ENCODE measurements at regions not wholly inside any gene's neighbourhood (a gene's known extent, or its start where the extent isn't known, plus 50 kb on each side); places are given as distances from the start of the nearest gene placed in this dataset.

GRCh38 chr3:59696783-59697182, 647.0 kb upstream of the CFAP20DC start (continued):
- no peak for TF ChIP-seq PBX3 (IDR thresholded peaks at IDR 0.05; ENCODE audit: insufficient replicate concordance, low read depth, low read length)

GRCh38 chr3:59695860-59696259, 646.0 kb upstream of the CFAP20DC start:
- ATAC-seq = no peak
- Histone ChIP-seq H3K4me2 (ENCODE audit: control insufficient read depth, insufficient read depth) (no peak overlapping the region), H3K27ac (ENCODE audit: control insufficient read depth, insufficient read depth) (no peak overlapping the region), H2AFZ (ENCODE audit: control insufficient read depth, low read depth, low read length) (no peak overlapping the region), H3K4me3 (no peak overlapping the region), H3K4me1 (ENCODE audit: control insufficient read depth, insufficient read depth, low read length) (no peaks in the 10 kb centered on the region), H3K27me3 (replicated peaks in 1 of 2; ENCODE audit: control insufficient read depth in 2 of 2, insufficient read depth in 2 of 2, low read length in 1 of 2) (no peaks in the 10 kb centered on the region), H3K79me2 (ENCODE audit: control insufficient read depth, insufficient read depth, low read length) (no peaks in the 10 kb centered on the region), H3K9me3 (replicated peaks; ENCODE audit: control insufficient read depth, insufficient read depth, low read length) (no peaks in the 10 kb centered on the region), H4K20me1 (ENCODE audit: control insufficient read depth, insufficient read depth) (no peaks in the 10 kb centered on the region), H3K36me3 (ENCODE audit: control insufficient read depth in 2 of 2, insufficient read depth in 2 of 2, low read length in 1 of 2) (no peaks in the 10 kb centered on the region), H3K9ac (ENCODE audit: control insufficient read depth, insufficient read depth, low read length) (no peak overlapping the region)
- 7% methylated on average over 4 of the region's 4 CpGs for WGBS (ENCODE audit: insufficient coverage, insufficient replicate concordance, low lambda C conversion rate, missing lambda C conversion rate)
- CTCF ChIA-PET = no interaction called here
- TF ChIP-seq ATF2 (IDR thresholded peaks at IDR 0.05; ENCODE audit: low read length) (no peak), BHLHE40 (IDR thresholded peaks at IDR 0.05; ENCODE audit: borderline replicate concordance in 1 of 2, low read depth in 2 of 2, low read length in 1 of 2) (no peak), EP300 (IDR thresholded peaks at IDR 0.05; ENCODE audit: borderline replicate concordance in 1 of 2, control insufficient read depth in 1 of 2, low read depth in 2 of 2, low read length in 2 of 2) (no peak), IRF5 (IDR thresholded peaks at IDR 0.05; ENCODE audit: borderline replicate concordance) (no peak), CBFB (IDR thresholded peaks at IDR 0.05; ENCODE audit: low read depth) (no peak)
- BruUV-seq (replicated peaks) = no TSS peak
- no peak for DNase-seq (ENCODE audit: low read depth, low spot score)
- SMC1A ChIA-PET (ENCODE audit: uncharacterized antibody, unreplicated experiment) = no interaction called here
- in situ Hi-C loops (cut with MboI) (no loop called here), intact Hi-C loops (cut with micrococcal nuclease; ENCODE audit: unreplicated experiment) (no loop called here)
- RAD21 ChIA-PET (ENCODE audit: unreplicated experiment) = no interaction called here
- FAIRE-seq = no peak
- POLR2A ChIA-PET = no interaction called here
